Stimulated activated CD4-positive, alpha-beta T cell treated with anti-CD3 and anti-CD28 coated beads, Interleukin-2, amount 100 ng/mL, for 24 hours (primary cell): ENCODE measurements at regions not wholly inside any gene's neighbourhood (a gene's known extent, or its start where the extent isn't known, plus 50 kb on each side); places are given as distances from the start of the nearest gene placed in this dataset.

Experiments used
- DNase-seq, 2 donors: peaks; one replicate each; pipeline ENCODE4 v3.0.0-alpha.2; 2020

GRCh38 chr10:14385596-14386593, 55.2 kb upstream of the FRMD4A start:
- peak; percentile 58 to 64 for DNase-seq

- no peak for DNase-seq
These were observed 54.2 kb upstream of the FRMD4A start for GRCh38 chr10:14384915-14385314.

- no peak for DNase-seq
These were observed 53.5 kb upstream of the FRMD4A start for GRCh38 chr10:14384116-14384730.

DNA sequence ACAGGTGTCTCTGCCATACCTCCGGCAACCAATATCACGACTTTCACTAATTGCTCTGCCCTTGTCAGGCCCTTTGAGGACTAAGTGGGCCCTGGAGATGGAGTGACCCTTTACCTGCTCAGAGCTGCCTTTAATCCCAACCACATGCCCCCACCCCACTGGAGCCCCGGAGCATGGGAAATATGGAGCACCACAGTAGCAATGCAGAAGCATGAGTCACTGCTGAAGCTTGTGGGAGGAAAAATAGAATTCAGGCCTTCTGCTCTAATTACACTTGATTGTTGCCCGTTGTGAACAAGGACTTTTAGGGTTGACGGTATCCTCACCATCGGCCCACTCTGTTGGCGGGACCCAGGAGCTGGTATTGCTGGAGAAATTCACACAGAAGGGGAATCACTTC, 52.5 kb upstream of the FRMD4A start:
- DNase-seq: no peak

- DNase-seq: no peak
These were observed 51.8 kb upstream of the FRMD4A start for GRCh38 chr10:14382531-14382930.

DNA sequence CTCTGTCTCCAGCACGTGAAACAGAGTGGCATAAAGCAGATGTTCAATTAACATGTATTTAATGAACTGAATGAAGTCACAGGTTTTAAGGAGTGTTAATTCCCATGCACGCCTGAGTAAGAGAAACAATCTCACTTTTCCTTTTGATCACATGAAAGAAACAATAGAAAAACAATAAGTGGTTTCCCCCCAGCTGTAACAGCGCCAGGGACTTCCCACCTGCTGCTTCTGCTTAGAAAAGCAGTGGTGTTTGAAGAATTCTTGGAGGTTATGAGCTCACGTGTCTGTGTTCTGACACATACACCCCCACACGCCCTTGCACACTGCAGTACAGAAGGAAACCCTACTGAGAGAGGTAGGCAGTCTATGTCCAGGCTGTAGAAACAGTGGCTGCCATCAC, 51.3 kb upstream of the FRMD4A start:
- peak; percentile 46 to 66 for DNase-seq

DNA sequence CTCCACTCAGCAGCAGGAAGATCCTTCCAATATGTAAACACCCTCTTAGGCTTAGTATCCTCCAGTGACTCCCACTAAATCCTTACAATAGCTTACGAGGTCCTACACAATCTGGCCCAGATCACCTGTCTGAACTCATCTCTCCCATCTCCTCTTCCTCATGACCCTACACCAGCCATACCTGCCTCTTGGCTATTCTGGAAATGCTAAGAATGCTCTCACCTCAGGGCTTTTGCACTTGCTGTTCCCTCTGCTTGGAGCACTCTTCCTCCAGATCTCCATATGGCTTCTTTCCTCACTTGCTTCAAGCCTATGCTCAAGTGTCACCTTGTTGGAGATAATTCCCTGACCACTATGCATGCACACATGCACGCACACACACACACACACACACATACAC, 50.8 kb upstream of the FRMD4A start:
- DNase-seq: no peak

GRCh38 chr10:14380746-14381145, 50.0 kb upstream of the FRMD4A start:
- DNase-seq: no peak
